HG03066 (cell line): ENCODE measurements at regions not wholly inside any gene's neighbourhood (a gene's known extent, or its start where the extent isn't known, plus 50 kb on each side); places are given as distances from the start of the nearest gene placed in this dataset.

ENCODE experiments used
- ATAC-seq: cut with Tn5 transposase; IDR thresholded peaks from one replicate; pipeline ENCODE4 v1.9.1; 2021; ENCODE audit warnings: low read depth; ENCODE audit not compliant: unreplicated experiment

GRCh38 chr7:155212301-155213015 is 85.2 kb upstream of the INSIG1 start:
- ATAC-seq: no peak

- no peak for ATAC-seq
These were observed 84.3 kb upstream of the INSIG1 start for GRCh38 chr7:155213385-155213784.

GRCh38 chr7:155213955-155214740 is 83.5 kb upstream of the INSIG1 start:
- ATAC-seq: no peak

- ATAC-seq: no peak
These were observed 81.9 kb upstream of the INSIG1 start for GRCh38 chr7:155215576-155216325.

- ATAC-seq: no peak
These were observed 81.0 kb upstream of the INSIG1 start for GRCh38 chr7:155216475-155217272.

GRCh38 chr7:155217634-155218033 is 80.0 kb upstream of the INSIG1 start:
- no peak for ATAC-seq

- ATAC-seq: no peak
These were observed 79.2 kb upstream of the INSIG1 start for GRCh38 chr7:155218276-155219153.

- ATAC-seq: no peak
These were observed 78.5 kb upstream of the INSIG1 start for GRCh38 chr7:155219154-155219531.

GRCh38 chr7:155219947-155220769 is 77.5 kb upstream of the INSIG1 start:
- no peak for ATAC-seq

GRCh38 chr7:155220903-155221302 is 76.8 kb upstream of the INSIG1 start:
- ATAC-seq: no peak

GRCh38 chr7:155221547-155221946 is 76.1 kb upstream of the INSIG1 start:
- ATAC-seq: no peak

GRCh38 chr7:155222061-155222460 is 75.6 kb upstream of the INSIG1 start:
- no peak for ATAC-seq

GRCh38 chr7:155222573-155222972 is 75.1 kb upstream of the INSIG1 start:
- ATAC-seq: no peak

- ATAC-seq: no peak
These were observed 74.7 kb upstream of the INSIG1 start for GRCh38 chr7:155223021-155223420.

GRCh38 chr7:155223503-155223902 is 74.2 kb upstream of the INSIG1 start:
- ATAC-seq: no peak

GRCh38 chr7:155224116-155224811 is 73.4 kb upstream of the INSIG1 start:
- no peak for ATAC-seq

- no peak for ATAC-seq
These were observed 72.6 kb upstream of the INSIG1 start for GRCh38 chr7:155225095-155225494.

GRCh38 chr7:155225516-155225915 is 72.2 kb upstream of the INSIG1 start:
- no peak for ATAC-seq
